Peyer's patch (tissue), 4 donors: ENCODE measurements at regions not wholly inside any gene's neighbourhood (a gene's known extent, or its start where the extent isn't known, plus 50 kb on each side); places are given as distances from the start of the nearest gene placed in this dataset.

Experiments
- CTCF ChIP-seq, 6 experiments: fragments of 450-650 bp in 4 of 6; fragments of 200-600 bp in 2 of 6; sonication (generic) in 1 of 6; IDR thresholded peaks; one replicate each; pipeline ENCODE4 v1.5.1; 2017 to 2019; ENCODE audit warnings: antibody characterized with exemption in 6 of 6, mild to moderate bottlenecking in 3 of 6, moderate library complexity in 1 of 6
- POLR2A ChIP-seq, 2 donors: fragments of 450-650 bp; IDR thresholded peaks; one replicate each; pipeline ENCODE4 v1.5.1; 2017; ENCODE audit warnings: antibody characterized with exemption in 2 of 2, mild to moderate bottlenecking in 2 of 2, moderate library complexity in 2 of 2

DNA sequence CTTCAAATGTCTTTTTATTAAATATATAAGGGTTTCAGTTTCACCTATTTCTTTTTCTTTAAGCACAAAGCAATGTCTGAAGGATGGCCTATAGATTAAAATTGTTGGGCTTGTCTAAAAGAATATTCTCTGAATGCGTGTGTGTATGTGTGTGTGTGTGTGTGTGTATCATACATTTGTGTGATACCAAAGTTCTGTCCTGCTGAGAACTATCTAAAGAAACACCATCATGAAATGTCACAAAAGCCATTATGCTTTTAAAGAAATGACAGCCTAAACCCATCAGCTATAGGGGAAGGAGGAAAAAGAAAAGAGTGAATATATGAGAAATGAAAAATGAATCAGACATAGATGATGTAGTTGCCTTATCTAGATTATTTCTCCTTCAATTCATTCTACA, 1501.5 kb upstream of the TENM3 start:
- TF ChIP-seq POLR2A (IDR thresholded peaks at IDR 0.05), result no peak
- no peak for TF ChIP-seq CTCF (IDR thresholded peaks at IDR 0.05)
